ENCODE measurements at regions not wholly inside any gene's neighbourhood (a gene's known extent, or its start where the extent isn't known, plus 50 kb on each side); places are given as distances from the start of the nearest gene placed in this dataset.

DNA sequence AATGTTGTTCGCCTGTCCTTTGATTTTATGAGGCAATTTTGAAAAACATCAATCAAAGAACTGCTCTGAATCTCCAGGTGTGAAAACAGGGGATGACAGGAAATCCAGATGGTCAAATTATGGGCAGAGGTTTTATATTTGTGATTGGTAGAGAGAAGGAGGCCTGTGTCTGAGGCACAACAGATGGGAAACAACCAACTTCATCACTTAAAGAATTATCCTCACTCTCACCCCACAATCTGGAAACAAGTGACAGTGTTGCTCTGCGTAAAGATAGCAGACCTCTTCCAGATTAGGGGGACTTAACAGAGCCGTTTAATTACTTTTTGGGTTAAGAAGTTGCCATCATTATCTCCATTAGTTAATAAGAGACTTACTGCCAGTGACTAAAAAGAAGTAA lies 64.1 kb upstream of the EGLN3 start:
- no peak for DNase-seq (ENCODE audit: low read depth)

GRCh38 chr14:34013721-34014060 lies 62.8 kb upstream of the EGLN3 start:
- no peak for DNase-seq (ENCODE audit: low read depth)

GRCh38 chr14:34012978-34013720 lies 62.3 kb upstream of the EGLN3 start:
- no peak for DNase-seq (ENCODE audit: low read depth)

- no peak for DNase-seq (ENCODE audit: low read depth)
These were observed 61.5 kb upstream of the EGLN3 start for GRCh38 chr14:34012369-34012768.

DNA sequence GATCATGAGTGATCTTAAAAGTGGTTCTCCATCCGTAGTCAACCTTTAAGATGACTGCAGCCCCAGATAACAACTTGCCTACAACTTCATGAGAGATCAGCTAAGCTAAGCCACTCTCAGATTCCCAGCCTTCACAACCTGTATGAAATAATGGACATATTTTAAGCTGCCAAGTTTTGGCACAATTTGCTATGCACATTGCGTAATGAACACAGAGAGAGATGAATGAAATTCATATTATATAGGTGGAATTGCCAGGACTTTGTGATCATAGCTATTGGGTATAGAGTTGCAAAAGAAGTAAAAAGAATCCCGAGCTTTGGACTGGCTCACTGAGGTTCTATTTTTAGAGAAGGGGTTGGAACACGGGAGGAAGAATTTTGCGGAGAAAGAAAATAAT lies 59.1 kb upstream of the EGLN3 start:
- DNase-seq (ENCODE audit: low read depth) = no peak

DNA sequence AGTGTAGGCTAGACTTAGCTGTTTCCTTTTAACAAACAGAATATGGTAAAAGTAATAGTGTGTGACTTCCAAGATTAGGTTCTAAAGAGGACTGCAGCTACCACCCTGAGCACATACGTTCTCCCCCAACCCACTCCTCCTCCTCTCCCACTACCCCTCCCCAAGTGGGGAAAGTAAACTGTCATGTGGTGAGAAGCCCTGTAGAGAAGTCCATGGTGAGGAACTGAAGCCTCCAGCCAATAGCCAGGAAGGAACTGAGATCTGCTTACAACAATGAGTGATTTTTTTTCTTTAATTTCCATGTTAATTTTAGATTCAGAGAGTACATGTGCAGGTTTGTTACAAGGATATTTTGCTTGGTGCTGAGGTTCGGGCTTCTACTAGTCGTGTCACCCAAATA lies 57.0 kb upstream of the EGLN3 start:
- DNase-seq (ENCODE audit: low read depth) = no peak

DNA sequence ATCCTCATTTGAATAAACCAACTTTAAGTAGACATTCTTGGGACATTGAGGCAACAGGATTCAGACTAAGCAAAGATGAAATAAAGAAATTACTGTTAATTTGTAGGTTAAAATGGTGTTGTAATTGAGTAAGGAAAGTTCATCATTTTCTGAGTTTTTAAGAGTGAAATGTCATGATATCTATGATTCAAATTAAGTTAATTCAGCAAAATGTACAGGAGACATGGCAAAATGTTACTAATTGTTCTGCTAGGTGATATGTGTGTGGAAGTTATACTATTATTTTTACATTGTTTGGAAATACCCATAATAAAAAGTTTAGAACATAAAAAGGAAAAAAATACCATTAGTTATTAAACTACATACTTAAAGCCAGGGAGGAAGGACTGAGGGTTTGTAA lies 55.0 kb upstream of the EGLN3 start:
- no peak for DNase-seq (ENCODE audit: low read depth)

- DNase-seq (ENCODE audit: low read depth) = no peak
These were observed 54.0 kb upstream of the EGLN3 start for GRCh38 chr14:34004881-34005280.

DNA sequence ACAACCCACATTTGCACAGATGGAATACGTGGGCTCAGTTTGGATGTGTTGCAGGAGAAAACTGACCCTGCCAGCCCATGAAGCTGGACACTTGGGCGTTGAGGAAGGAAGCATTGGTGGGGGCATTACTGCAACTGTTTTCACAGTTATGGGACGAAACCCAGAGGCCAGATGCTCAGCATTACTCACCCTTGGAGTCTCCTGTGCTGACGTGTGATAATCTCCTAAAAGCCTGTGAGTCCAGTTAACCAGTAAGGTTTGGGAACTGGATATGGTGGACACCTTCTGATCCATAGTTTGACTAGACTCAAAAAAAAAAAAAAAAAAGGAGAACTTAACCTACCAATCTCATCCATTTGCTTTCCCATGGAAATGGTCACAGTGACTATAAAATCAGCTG lies 52.8 kb upstream of the EGLN3 start:
- peak; percentile 20 for DNase-seq (ENCODE audit: low read depth)

DNA sequence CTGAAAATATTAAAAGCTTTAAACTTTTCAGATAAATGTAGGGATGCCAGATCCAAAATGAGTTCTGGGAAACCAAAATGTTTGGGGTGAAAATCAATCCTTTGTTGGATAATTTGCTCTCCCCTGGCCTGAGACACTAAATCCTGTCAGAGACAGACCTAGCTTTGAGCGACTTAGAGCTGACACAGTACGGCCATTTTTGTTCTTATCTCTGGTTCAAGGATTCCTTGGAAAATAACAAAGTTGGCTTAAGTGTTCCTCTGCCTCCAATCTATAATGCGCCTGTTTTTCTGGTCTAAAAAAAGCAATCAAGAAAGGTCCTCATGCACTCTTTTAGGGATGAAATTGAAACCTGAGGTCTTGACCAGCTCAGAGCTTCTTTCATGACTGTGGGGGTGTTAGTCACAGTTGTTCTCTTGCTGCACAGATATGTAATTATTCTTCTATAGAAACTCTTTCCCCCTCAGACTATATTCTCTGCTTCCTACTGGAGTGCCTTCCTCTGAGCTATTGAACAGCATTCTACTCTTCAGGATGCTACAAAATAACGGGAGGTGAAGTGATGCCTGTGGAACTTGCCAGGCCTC lies 52.3 kb upstream of the EGLN3 start:
- peak; percentile 25 for DNase-seq (ENCODE audit: low read depth)
